SKM-1 (cell line): ENCODE measurements at regions not wholly inside any gene's neighbourhood (a gene's known extent, or its start where the extent isn't known, plus 50 kb on each side); places are given as distances from the start of the nearest gene placed in this dataset.
A peak's percentile ranks its signal among the peaks of the same experiment; 100 is the strongest.

Source experiments
- DNase-seq: peaks from one replicate; lab custom pipeline; 2025; ENCODE audit not compliant: unreplicated experiment; lab: John Stamatoyannopoulos, UW

DNA sequence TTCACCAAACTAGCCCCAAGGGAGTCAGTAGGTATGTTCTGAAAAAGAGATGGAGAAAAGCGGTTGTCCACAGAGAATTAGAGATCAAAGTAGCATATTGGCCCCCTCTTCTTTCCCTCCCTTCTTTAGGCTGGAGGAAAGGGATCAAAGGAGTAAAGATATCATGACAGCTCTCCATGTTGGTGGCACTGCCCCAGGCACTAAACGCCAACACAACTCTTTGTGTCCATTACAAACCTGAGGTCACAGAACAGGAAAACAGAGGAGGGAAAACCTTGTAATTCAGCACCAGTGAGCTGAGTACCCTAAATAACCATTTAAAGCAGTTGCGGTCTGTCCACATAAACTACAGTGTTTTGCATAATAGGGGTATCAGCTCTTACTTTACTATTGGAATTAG, 113.0 kb upstream of the TFAP2D start:
- no peak for DNase-seq

DNA sequence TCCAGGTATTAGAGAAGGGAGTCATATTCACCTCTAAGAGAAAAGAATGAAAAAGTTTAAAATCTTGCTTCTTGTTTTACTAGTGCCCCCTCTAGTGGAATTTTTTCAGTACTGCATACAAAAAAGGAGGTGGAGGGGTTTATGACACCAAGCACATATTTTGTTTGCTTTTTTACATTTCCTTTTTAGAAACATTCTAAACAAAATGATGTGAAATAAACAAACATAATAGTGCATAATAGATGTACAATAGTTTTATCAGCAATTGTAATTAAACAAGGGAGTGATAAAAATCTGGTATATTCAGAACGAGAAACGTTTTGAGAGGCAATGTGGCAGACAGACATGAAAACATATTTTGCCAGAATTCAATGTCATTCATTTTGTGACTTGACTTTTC, 111.0 kb upstream of the TFAP2D start:
- peak; percentile 51 for DNase-seq

DNA sequence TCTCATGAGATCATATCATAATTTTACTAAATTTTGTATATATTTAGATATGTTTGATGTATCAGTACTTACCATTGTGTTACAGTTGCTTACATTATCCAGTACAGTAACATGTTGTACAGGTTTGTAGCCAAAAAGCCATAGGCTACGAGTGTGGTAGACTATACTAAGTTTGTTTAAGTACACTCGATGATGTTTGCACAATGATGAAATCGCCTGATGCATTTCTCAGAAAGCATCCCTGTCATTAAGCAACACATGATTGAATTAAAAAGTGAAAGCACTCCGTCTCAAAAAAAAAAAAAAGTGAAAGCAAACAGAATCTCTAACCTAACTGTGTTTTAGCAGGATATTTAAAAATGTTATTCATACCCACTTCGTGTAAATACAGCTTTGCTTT, 104.9 kb upstream of the TFAP2D start:
- no peak for DNase-seq

DNA sequence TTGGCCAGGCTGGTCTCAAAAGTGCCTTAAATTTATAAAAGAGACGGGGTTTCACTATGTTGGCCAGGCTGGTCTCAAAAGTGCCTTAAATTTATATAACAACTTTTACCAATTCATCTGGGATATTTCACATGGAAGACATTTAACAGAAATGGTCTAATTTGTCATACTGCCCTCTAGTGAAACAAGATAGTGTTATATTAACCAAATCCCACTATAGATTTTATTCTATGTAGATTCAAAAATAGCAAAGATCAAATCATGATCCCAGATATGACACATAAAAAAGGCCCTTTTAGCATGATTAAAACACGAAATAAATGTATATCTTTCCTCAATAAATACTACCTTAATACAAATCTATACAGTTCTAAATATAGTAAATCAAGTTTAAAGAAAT, 102.8 kb upstream of the TFAP2D start:
- DNase-seq = no peak

DNA sequence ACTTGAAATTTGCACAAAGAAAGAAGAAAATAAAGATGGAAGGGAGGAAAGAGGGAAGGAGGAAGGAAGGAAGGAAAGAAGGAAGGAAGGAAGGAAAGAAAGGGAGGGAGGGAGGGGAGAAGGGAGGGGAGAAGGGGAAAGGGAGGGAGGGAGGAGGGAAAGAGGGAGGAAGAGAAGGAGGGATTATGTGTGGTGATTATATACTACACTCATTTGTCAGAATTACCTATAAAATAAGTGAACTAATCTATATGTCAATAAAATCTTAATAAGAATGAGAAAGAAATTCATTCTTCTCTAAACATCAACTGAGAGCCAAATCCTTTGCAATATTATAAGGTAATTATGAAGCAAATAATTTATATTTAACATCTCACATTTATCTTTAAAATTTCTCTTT, 77.9 kb upstream of the TFAP2D start:
- DNase-seq = no peak

DNA sequence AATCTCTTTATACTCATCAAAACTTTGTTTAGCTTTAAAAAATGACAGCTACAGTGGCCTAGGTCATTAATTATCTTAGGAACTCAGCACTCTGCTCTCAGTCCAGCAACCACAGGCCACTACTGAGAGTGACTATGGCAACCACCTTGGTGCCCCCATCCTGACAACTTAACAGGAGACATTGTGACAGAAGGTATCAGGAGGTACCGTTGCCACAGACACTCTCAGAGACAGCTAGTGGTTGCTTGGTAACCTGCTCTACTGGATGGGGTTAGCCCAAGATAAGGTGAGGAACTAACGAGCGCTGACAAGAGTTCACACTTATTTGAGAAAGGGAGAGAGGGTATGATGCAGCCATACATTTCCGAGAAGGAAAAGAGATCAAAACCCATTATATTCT, 76.1 kb upstream of the TFAP2D start:
- no peak for DNase-seq

DNA sequence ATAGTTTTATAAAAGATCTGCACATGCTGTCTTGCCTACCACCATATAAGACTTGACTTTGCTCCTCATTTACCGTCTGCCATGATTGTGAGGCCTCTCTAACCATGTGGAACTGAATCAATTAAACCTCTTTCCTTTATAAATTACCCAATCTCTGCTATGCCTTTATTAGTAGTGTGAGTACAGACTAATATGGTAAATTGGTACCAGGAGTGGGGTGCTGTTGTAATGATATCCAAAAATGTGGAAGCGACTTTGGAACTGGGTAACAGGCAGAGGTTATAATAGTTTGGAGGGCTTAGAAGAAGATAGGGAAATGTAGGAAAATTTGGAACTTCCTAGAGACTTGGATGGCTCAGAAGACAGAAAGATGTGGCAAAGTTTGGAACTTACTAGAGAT, 64.2 kb upstream of the TFAP2D start:
- no peak for DNase-seq

DNA sequence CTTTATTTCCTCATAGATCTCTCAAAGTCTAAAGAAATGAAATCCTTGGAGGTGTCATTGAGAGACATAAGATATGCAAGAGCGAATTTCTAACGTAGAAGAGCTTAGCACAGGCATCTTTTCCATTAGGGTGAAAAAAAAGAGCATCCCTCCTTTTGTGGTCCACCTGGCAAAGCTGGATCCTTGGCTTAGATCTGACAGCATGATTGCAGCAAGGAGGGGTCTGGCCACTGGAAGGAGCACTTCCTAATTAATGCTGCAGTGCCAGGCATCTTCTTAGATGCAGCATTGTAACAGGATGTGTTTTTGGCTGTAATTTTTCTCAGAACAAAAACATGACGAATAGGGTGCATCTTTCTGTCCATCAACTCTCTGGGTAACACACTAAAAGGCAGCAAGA, 60.1 kb upstream of the TFAP2D start:
- no peak for DNase-seq

DNA sequence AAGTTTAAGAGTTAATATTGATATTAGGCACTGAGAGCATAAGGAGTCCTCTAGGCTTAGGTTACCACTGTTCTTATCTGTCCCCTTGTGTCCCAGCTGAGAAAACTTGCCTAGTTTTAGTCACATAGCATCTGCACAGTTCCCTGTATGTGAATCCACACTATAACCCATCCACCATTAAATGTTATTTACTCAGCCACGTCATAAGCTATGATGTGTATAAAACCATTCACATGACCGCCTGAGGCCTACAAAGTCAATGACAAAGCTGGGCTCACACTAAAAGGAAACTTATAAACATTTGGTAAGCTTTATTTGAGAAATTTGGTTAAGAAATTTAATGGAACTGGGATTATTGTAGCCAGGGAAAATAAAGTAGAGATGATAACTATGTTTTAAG, 59.2 kb upstream of the TFAP2D start:
- no peak for DNase-seq

DNA sequence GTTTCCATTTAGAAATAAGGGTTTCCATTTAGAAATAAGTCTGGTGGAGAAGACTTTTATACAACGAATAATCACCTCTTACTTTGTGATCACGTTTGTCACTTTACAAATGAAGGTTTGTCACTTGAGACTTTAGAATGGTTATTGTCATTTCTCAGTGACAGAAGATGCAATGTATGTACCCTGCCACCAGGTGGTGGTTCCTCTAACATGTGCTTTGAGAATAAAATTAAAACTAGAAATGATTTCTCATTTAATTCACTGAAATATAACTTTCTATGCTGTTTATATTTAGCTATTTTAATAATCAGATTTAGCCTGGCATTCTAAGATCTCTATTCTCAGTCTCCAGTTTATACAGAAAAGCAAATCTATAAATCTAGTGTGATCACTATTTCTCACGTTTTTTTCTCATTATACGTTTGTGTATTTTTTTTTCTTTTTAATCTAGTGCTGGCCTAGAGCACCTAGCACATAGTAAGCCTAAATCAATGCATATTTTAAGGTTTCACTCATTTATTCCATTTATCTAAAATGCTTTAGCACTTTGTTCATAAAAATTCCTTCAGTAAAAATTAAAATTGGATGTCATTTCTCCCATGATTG, 57.4 kb upstream of the TFAP2D start:
- DNase-seq = no peak

DNA sequence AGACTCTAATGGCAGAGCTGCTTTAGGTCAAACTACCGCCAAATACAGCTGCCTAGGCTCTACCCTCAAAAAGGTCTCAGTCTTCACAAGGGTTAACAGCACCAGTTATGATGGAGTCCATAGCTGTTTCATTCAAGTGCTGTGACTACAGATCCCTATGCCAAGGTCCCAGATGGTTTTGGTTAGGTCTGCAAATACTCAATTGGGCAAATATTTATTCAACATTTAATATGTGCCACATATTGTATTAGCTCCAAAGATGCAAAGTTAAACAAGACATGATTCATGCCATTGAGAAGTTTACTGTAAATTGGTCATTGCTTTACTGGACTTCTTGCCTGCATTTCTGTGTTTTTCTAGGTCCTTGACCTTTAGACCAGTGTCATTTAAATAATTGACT, 55.8 kb upstream of the TFAP2D start:
- no peak for DNase-seq

DNA sequence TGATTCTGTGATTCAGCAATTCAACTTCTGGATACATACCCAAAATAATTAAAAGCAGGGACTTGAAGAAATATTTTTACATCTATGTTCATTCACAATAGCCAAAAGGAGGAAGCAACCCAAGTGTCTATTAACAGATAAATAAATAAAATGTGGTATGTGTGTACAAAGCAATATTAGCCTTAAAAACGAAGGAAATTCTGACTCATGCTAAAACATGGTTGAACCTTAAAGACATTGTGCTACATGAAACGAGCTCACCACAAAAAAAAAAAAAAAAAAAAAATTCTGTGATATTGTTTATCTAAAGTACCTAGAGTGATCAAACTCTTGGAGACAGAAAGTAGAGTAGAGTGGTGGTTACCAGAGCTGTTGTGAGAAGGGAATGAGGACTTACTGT, 54.8 kb upstream of the TFAP2D start:
- no peak for DNase-seq

DNA sequence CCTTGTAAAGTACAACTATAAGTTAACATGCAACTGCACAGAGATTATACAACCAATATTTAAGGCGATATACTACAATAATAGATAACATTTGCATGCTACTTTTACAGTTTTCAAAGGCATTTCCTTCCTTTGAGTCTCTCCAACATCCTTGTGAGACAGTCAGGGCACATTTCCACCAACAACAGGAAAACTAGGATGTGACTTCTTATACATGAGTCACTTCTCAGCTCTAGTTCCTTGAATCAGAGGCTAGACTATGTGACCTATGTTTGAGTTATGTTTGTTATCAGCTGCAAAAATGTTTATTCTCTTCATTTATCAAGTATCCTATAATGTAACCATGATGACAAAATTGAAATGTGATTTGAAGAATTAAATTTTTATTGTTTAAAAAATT, 51.7 kb upstream of the TFAP2D start:
- no peak for DNase-seq
